Midbrain (tissue), 1 donor: ENCODE measurements at regions not wholly inside any gene's neighbourhood (a gene's known extent, or its start where the extent isn't known, plus 50 kb on each side); places are given as distances from the start of the nearest gene placed in this dataset.

ENCODE experiments used
- DNase-seq: peaks from one replicate; lab custom pipeline; 2025; lab: John Stamatoyannopoulos, UW

GRCh38 chr12:63090716-63091115 is 60.3 kb downstream of the AVPR1A start:
- no peak for DNase-seq

DNA sequence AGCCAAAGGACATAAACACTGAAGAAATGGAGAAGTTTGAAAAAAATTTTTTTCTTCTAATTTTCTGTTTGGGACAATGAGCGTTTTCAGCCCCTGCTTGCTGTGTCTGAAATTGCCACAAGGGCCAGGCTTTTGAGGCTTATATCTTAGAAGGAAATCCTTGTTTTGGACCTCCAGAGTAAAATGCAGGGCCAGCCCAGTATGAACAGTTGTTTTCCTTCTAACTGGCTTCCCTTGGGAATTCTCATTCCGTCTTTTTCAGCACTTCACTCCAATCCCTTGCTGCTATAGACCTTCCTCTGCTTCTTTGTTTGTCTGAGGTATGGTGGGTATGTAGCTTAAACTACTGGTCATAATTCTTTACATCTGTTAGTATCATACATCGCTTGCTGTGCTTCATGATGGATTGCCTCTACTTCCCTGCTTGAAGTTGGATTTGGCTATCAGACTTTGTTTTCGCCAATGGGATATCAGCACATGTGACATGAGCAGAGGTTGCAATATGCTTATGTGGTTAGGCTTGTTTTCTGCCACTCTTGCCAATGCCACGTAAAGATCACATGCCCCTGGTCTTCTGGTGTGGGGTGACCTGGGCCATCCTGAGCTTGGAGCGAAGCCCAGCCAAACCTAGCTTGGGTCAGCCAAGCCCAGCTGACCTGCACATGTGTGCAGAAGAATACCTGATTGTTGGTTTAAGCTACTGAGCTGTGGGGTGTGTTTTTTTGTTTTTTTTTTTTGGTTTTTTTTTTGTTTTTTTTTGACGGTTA is 64.7 kb downstream of the AVPR1A start:
- no peak for DNase-seq

DNA sequence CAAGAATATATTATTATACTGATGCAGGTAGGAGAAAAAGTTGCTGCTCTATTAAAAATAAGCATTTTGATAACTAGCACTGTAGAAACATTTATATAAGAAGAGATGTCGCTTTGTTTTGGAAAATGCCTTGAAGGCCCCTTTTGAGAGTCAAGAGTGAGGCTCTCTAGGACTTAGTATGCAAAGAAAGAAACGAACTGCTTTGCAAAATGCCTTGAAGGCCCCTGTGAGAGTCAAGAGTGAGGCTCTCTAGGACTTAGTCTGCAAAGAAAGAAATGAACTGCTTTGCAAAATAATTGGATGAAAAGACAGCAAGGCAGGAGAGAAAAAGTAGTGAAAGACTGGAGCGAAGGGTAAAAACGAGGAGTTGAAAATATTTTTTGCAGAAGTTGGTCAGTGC is 65.9 kb downstream of the AVPR1A start:
- DNase-seq = no peak

GRCh38 chr12:63084501-63084900 is 66.5 kb downstream of the AVPR1A start:
- DNase-seq = no peak

GRCh38 chr12:63083046-63083445 is 68.0 kb downstream of the AVPR1A start:
- no peak for DNase-seq

- no peak for DNase-seq
Measured at GRCh38 chr12:63079791-63080502, 71.1 kb downstream of the AVPR1A start.

DNA sequence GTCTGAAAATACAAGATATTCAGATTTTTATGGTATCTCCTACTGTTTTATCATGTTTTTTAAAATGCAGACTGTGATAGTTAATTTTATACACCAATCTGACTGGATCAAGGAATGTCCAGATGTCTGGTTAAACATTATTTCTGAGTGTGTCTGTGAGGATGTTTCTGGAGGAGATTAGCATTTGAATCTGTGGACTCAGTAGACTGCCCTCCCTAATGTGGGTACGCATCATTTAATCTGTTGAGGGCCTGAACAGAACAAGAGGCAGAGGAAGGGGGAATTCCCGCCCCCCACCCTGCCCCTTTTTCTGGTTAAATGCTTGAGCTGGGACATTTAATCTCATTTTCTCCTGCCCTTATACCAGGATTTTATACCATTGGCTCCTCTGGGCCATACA is 72.1 kb downstream of the AVPR1A start:
- no peak for DNase-seq

GRCh38 chr12:63075376-63076060 is 75.5 kb downstream of the AVPR1A start:
- DNase-seq = no peak

GRCh38 chr12:63070709-63071108 is 80.3 kb downstream of the AVPR1A start:
- no peak for DNase-seq

DNA sequence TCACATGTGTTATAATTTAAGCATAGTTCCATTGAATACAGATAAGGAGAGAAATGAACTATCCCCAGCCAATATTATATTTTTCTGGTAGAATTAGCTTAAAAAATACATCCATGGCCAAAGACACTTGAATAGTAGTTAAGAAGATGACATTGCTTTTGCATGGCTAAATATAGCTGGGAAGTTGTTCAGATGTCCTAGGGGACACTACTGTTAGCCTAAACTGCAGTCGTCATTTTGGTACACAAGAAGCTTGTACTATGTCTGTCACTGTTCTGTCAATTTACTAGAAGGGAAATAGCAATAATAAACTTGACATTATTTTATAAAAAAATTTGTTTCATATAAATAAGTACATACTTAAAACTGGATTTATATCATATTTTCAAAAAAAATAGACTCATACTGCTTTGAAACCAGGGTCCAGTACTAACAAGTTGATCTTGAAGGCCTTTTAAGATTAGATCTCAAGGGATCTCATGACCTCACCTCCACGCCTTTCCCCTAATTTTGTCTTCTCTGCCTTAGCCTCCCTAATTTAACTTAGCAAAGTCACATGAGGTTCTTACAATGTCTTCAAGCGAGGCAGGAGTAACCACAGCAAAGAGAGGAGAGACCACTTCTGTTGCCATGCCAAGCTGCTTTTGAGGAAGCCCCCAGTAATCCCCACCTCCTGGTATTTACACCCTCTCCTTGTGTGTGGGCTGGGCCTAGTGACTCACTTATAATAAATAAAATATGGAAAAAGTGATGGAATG is 81.0 kb downstream of the AVPR1A start:
- no peak for DNase-seq

GRCh38 chr12:63068857-63069442 is 82.1 kb downstream of the AVPR1A start:
- peak; percentile 37 for DNase-seq

- DNase-seq = no peak
Measured at GRCh38 chr12:63066782-63067181, 84.2 kb downstream of the AVPR1A start.

DNA sequence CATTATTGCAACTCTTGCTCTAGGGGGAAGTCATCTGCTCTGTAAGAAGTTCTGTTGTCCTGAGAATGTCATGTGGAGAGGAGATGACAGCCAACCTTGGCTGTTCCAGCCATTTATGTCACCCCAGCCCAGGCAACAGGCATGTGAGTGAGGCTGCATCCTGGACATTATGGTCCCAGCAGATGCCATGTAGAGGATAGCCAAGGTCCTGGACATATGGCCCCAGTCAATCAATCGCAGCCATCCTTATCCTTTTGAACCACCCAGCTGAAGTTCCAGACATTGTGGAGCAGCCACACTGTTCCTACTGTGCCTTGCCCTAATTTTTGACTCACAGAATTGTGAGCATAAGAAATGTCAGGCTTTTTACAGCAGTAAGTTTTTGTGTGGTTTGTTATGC is 84.9 kb downstream of the AVPR1A start:
- DNase-seq = no peak

GRCh38 chr12:63064080-63064479 is 86.9 kb downstream of the AVPR1A start:
- no peak for DNase-seq

GRCh38 chr12:63056649-63057048 is 94.4 kb downstream of the AVPR1A start:
- no peak for DNase-seq

DNA sequence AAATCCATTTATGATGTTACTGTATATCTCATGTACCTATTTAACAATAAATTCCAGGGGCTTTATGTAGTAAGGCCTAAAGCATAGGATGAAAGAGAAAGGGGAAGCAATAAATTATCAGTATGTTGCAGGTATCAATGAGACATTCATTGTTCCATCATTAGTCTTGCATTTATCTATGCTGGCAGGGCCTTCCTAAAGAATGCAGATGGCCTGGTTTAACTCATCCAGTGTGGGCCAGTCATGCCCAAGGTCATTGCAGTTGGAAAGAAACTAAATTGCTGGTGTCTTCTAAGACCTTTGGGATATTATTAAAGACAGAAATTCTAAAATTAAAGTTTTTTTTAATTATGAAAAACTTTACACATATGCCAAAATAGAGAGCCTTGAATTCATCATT is 98.3 kb downstream of the AVPR1A start:
- no peak for DNase-seq

- no peak for DNase-seq
Measured at GRCh38 chr12:63047146-63047545, 103.9 kb downstream of the AVPR1A start.

- no peak for DNase-seq
Measured at GRCh38 chr12:63045020-63045860, 105.8 kb downstream of the AVPR1A start.

GRCh38 chr12:63042646-63043045 is 107.7 kb upstream of the PPM1H start:
- no peak for DNase-seq

DNA sequence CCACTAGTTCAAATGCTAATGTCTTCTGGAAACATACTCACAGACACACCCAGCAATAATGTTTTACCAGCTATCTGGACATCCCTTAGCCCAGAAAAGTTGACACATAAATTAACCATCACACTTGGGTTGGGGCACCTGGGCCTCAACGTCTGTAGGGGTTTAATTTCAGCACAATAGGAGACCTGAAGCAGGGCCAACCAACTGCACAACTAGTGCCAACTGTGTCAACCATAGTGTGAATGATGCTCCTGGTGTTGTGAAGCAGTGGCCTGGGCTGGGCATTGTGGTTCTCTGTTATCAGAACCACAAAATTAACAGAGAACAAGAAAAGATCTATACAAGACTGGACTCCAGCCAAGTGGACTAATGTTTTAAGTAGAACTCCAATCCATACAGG is 106.7 kb upstream of the PPM1H start:
- no peak for DNase-seq
